ENCODE measurements at regions not wholly inside any gene's neighbourhood (a gene's known extent, or its start where the extent isn't known, plus 50 kb on each side); places are given as distances from the start of the nearest gene placed in this dataset.

GRCh38 chr7:12847001-12847400 lies 159.6 kb downstream of the ARL4A start (continued):
- TF ChIP-seq POLR2AphosphoS5 (IDR thresholded peaks at IDR 0.05; ENCODE audit: low read depth) (no peak), EZH2phosphoT487 (IDR thresholded peaks at IDR 0.05; ENCODE audit: unreplicated experiment) (no peak), ZNF114 (CRISPR knock-in tag; IDR thresholded peaks at IDR 0.05) (no peak)

GRCh38 chr7:12851142-12851541 lies 163.7 kb downstream of the ARL4A start:
- Mint-ChIP-seq H3K4me1 (no peaks in the 10 kb centered on the region), H3K9me3 (peaks cover 25% of the 10 kb centered on the region)
- H3K9me2 ChIP-seq (ENCODE audit: insufficient read depth): no peaks in the 10 kb centered on the region

More at GRCh38 chr7:12851142-12851541, 163.7 kb downstream of the ARL4A start:
- H3K36me3 ChIP-seq (ENCODE audit: insufficient read depth): no peaks in the 10 kb centered on the region
- no peaks in the 10 kb centered on the region for H3K79me2 ChIP-seq (replicated peaks; ENCODE audit: insufficient read depth)
- H3K27me3 ChIP-seq (ENCODE audit: insufficient read depth): no peaks in the 10 kb centered on the region
- Mint-ChIP-seq H3K27ac (no peak overlapping the region), H3K4me3 (no peak overlapping the region), H3K27me3 (ENCODE audit: insufficient read depth, low read depth, poor library complexity) (no peaks in the 10 kb centered on the region), H3K36me3 (ENCODE audit: low read depth) (peaks cover 18% of the 10 kb centered on the region)
- H3F3A ChIP-seq (replicated peaks; ENCODE audit: low read depth): no peaks in the 10 kb centered on the region
- ATAC-seq: no peak
- no peak overlapping the region for H3K4me2 ChIP-seq
- DNase-seq (ENCODE audit: low spot score): no peak
- TF ChIP-seq ZNF462 (CRISPR knock-in tag; IDR thresholded peaks at IDR 0.05) (no peak), EZH2 (IDR thresholded peaks at IDR 0.05; ENCODE audit: low read depth, unreplicated experiment) (no peak), NANOG (IDR thresholded peaks at IDR 0.05; ENCODE audit: borderline replicate concordance) (no peak), ZNF331 (CRISPR knock-in tag; IDR thresholded peaks at IDR 0.05; ENCODE audit: low read depth) (no peak), ETS1 (IDR thresholded peaks at IDR 0.05) (no peak), POLR2AphosphoS5 (IDR thresholded peaks at IDR 0.05; ENCODE audit: low read depth) (no peak), CTCF (conservative IDR thresholded peaks at IDR 0.05; ENCODE audit: low read depth in 2 of 2) (no peak), REST (IDR thresholded peaks at IDR 0.05; ENCODE audit: unreplicated experiment) (no peak), STAT1 (IDR thresholded peaks at IDR 0.05; ENCODE audit: unreplicated experiment) (no peak), CREB1 (CRISPR knock-in tag; IDR thresholded peaks at IDR 0.05; ENCODE audit: low read depth) (no peak), EZH2phosphoT487 (IDR thresholded peaks at IDR 0.05; ENCODE audit: unreplicated experiment) (no peak), ZNF114 (CRISPR knock-in tag; IDR thresholded peaks at IDR 0.05) (no peak), JUNB (IDR thresholded peaks at IDR 0.05; ENCODE audit: unreplicated experiment) (no peak)
- no peak overlapping the region for H3K4me3 ChIP-seq
- no peaks in the 10 kb centered on the region for H4K20me1 ChIP-seq (replicated peaks; ENCODE audit: insufficient read depth)
- no peak overlapping the region for H3K27ac ChIP-seq (ENCODE audit: low read depth)
- H2AFZ ChIP-seq: 0 out of 2 replicates have a peak overlapping the region, but pooled peaks have one; percentile 60
- H3K4me1 ChIP-seq (ENCODE audit: insufficient read depth): no peaks in the 10 kb centered on the region

Data from GM23338 (cell line).